IMR-90 (cell line): ENCODE measurements at regions not wholly inside any gene's neighbourhood (a gene's known extent, or its start where the extent isn't known, plus 50 kb on each side); places are given as distances from the start of the nearest gene placed in this dataset.

Source experiments
- ATAC-seq: fragments of 200-7000 bp; cut with Tn5 transposase; 2 replicates; pipeline ENCODE4 v1.9.1; 2020; ENCODE audit warnings: low read depth, mild to moderate bottlenecking, moderate library complexity
- BruUV-seq: library from RNA; stranded (reverse); fragments of 400-500 nt; replicated peaks from 2 replicates; lab custom pipeline; 2021; lab: Mats Ljungman, UMichigan
- CTCF ChIA-PET: fragments of 300-600 bp; formaldehyde crosslinking; extraction: SDS; loops from one replicate; lab custom pipeline; 2021; ENCODE audit warnings: antibody characterized with exemption; lab: Yijun Ruan, JAX
- POLR2A ChIA-PET: fragments of 300-600 bp; sonication (Branson Sonifier 250); formaldehyde crosslinking; loops from one replicate; lab custom pipeline; 2022; ENCODE audit warnings: antibody characterized with exemption; ENCODE audit not compliant: unreplicated experiment; lab: Charles Lee
- DNase-seq: peaks from one replicate; pipeline ENCODE4 v3.0.0; 2013
- H2AFZ ChIP-seq: replicated peaks from 2 replicates; pipeline ENCODE3; 2013; ENCODE audit warnings: low read length, mild to moderate bottlenecking; ENCODE audit not compliant: poor library complexity
- H2AK5ac ChIP-seq: 2 replicates; pipeline ENCODE4 v1.6.1; 2013; ENCODE audit warnings: low read depth, low read length, inconsistent platforms
- H2AK9ac ChIP-seq: replicated peaks from 2 replicates; pipeline ENCODE3; 2013; ENCODE audit warnings: mild to moderate bottlenecking, low read depth, low read length, moderate library complexity; ENCODE audit not compliant: poor library complexity
- H2BK120ac ChIP-seq: 2 replicates; pipeline ENCODE4 v1.6.1; 2013; ENCODE audit warnings: low read depth, low read length, inconsistent platforms
- H2BK15ac ChIP-seq: 3 replicates; pipeline ENCODE4 v1.6.1; 2013; ENCODE audit warnings: low read depth, low read length, inconsistent platforms
- H2BK20ac ChIP-seq: 2 replicates; pipeline ENCODE4 v1.6.1; 2013; ENCODE audit warnings: low read depth, mild to moderate bottlenecking, inconsistent platforms, low read length, moderate library complexity
- H2BK5ac ChIP-seq: 2 replicates; pipeline ENCODE4 v1.6.1; 2013; ENCODE audit warnings: mild to moderate bottlenecking, low read depth, low read length, inconsistent platforms; ENCODE audit not compliant: poor library complexity, severe bottlenecking
- H3K14ac ChIP-seq: replicated peaks from 2 replicates; pipeline ENCODE4 v1.6.1; 2013; ENCODE audit warnings: low read depth, low read length, inconsistent platforms
- H3K18ac ChIP-seq: 2 replicates; pipeline ENCODE4 v1.6.1; 2013; ENCODE audit warnings: low read depth, low read length, control low read depth
- H3K23ac ChIP-seq: 2 replicates; pipeline ENCODE4 v1.6.1; 2013; ENCODE audit warnings: low read depth, low read length, inconsistent platforms
- H3K27ac ChIP-seq: 2 replicates; pipeline ENCODE4 v1.5.1; 2013; ENCODE audit warnings: mild to moderate bottlenecking, control low read depth, low read length; ENCODE audit not compliant: insufficient read depth
- H3K27me3 ChIP-seq: 2 replicates; pipeline ENCODE4 v1.6.1; 2013; ENCODE audit warnings: low read length; ENCODE audit not compliant: control insufficient read depth, insufficient read depth
- H3K36me3 ChIP-seq: 2 replicates; pipeline ENCODE4 v1.6.1; 2013; ENCODE audit warnings: low read length, mixed read lengths; ENCODE audit not compliant: control insufficient read depth, insufficient read depth
- H3K4ac ChIP-seq: 2 replicates; pipeline ENCODE4 v1.6.1; 2013; ENCODE audit warnings: low read depth, low read length, inconsistent platforms
- H3K4me1 ChIP-seq: 2 replicates; pipeline ENCODE4 v1.6.1; 2013; ENCODE audit warnings: low read length, mixed read lengths; ENCODE audit not compliant: control insufficient read depth, insufficient read depth
- H3K4me2 ChIP-seq: 2 replicates; pipeline ENCODE4 v1.6.1; 2013; ENCODE audit warnings: low read depth, mild to moderate bottlenecking, control low read depth, low read length, moderate library complexity
- H3K4me3 ChIP-seq: 2 replicates; pipeline ENCODE4 v1.5.1; 2013; ENCODE audit warnings: low read depth, mild to moderate bottlenecking, control low read depth, low read length, moderate library complexity; ENCODE audit not compliant: insufficient read depth
- H3K56ac ChIP-seq: 2 replicates; pipeline ENCODE4 v1.6.1; 2013; ENCODE audit warnings: low read length, inconsistent platforms; ENCODE audit not compliant: insufficient read depth; ENCODE audit errors: extremely low read depth
- H3K79me1 ChIP-seq, 2 experiments: 2 replicates each; pipeline ENCODE4 v1.6.1; 2013; ENCODE audit warnings: low read length in 2 of 2, inconsistent platforms in 1 of 2, low read depth in 1 of 2
- H3K9ac ChIP-seq: 2 replicates; pipeline ENCODE4 v1.6.1; 2013; ENCODE audit warnings: low read depth, low read length, control low read depth
- H3K9me1 ChIP-seq: 2 replicates; pipeline ENCODE4 v1.6.1; 2013; ENCODE audit warnings: low read length, inconsistent platforms; ENCODE audit not compliant: insufficient read depth
- H3K9me3 ChIP-seq: 2 replicates; pipeline ENCODE4 v1.6.1; 2013; ENCODE audit warnings: low read length; ENCODE audit not compliant: control insufficient read depth, insufficient read depth
- H4K20me1 ChIP-seq: 2 replicates; pipeline ENCODE4 v1.6.1; 2013; ENCODE audit warnings: low read length, inconsistent platforms; ENCODE audit not compliant: insufficient read depth
- H4K5ac ChIP-seq: 2 replicates; pipeline ENCODE4 v1.6.1; 2013; ENCODE audit warnings: mild to moderate bottlenecking, low read depth, low read length, control low read depth
- H4K8ac ChIP-seq, 2 experiments: 2 replicates each; pipeline ENCODE4 v1.6.1; 2013; ENCODE audit warnings: low read depth in 2 of 2, low read length in 2 of 2, control low read depth in 1 of 2, inconsistent platforms in 1 of 2
- H4K91ac ChIP-seq: 2 replicates; pipeline ENCODE4 v1.6.1; 2013; ENCODE audit warnings: low read depth, low read length, inconsistent platforms; ENCODE audit not compliant: insufficient read depth
- ELK1 ChIP-seq: fragments of 150-350 bp; IDR thresholded peaks from 2 replicates; pipeline ENCODE4 v1.6.1; 2016; ENCODE audit warnings: low read depth, mild to moderate bottlenecking, low read length, moderate library complexity, borderline replicate concordance
- FOS ChIP-seq: fragments of 150-350 bp; IDR thresholded peaks from 2 replicates; pipeline ENCODE4 v1.6.1; 2016; ENCODE audit warnings: low read depth, low read length
- MAFK ChIP-seq: IDR thresholded peaks from 2 replicates; pipeline ENCODE4 v1.6.1; 2012; ENCODE audit warnings: low read depth, low read length, improper control_type of control experiment
- MAZ ChIP-seq: IDR thresholded peaks from 2 replicates; pipeline ENCODE4 v1.6.1; 2012; ENCODE audit warnings: low read depth, mild to moderate bottlenecking, low read length, improper control_type of control experiment, moderate library complexity, borderline replicate concordance
- MXI1 ChIP-seq: IDR thresholded peaks from 2 replicates; pipeline ENCODE4 v1.6.1; 2012; ENCODE audit warnings: low read depth, mild to moderate bottlenecking, low read length, moderate library complexity, borderline replicate concordance
- NFE2L2 ChIP-seq: fragments of 150-350 bp; IDR thresholded peaks from 2 replicates; pipeline ENCODE4 v1.6.1; 2016; ENCODE audit warnings: low read depth, mild to moderate bottlenecking, low read length
- RFX5 ChIP-seq: IDR thresholded peaks from 2 replicates; pipeline ENCODE4 v1.8.0; 2012; ENCODE audit warnings: low read depth, mild to moderate bottlenecking, low read length, moderate library complexity
- USF2 ChIP-seq: fragments of 150-350 bp; IDR thresholded peaks from 2 replicates; pipeline ENCODE4 v1.6.1; 2017; ENCODE audit warnings: mild to moderate bottlenecking, antibody characterized with exemption, low read length, low read depth
- WGBS, 2 experiments: methylation state at CpG; one replicate each; pipeline versions ENCODE4 v1.1.5 to v1.1.7; 2013; ENCODE audit warnings: missing lambda C conversion rate in 2 of 2; ENCODE audit not compliant: insufficient read length in 1 of 2; ENCODE audit errors: extremely low coverage in 2 of 2; 5-methylcytosine and 5-hydroxymethylcytosine counted together
- dilution Hi-C: fragments of 300-500 bp; cut with HindIII; formaldehyde crosslinking; loops from one replicate; pipeline ENCODE4 v1.14.3; 2018; ENCODE audit warnings: low sequenced_read_pairs; ENCODE audit not compliant: unreplicated experiment
- in situ Hi-C: fragments of 300-500 bp; cut with MboI; formaldehyde crosslinking; loops from 3 replicates; pipeline ENCODE4 v1.14.3; 2019; ENCODE audit warnings: low sequenced_read_pairs, inconsistent platforms, mixed read lengths
- intact Hi-C: fragments of 100-400 bp; cut with micrococcal nuclease; formaldehyde crosslinking; loops from 2 replicates; pipeline ENCODE4 v1.10.0; 2022

- TF ChIP-seq USF2 = no peak
- no peak for TF ChIP-seq MAZ
- TF ChIP-seq MAFK = no peak
- TF ChIP-seq RFX5 = no peak
- no peak for TF ChIP-seq ELK1
- TF ChIP-seq MXI1 = no peak
- TF ChIP-seq FOS = no peak
- TF ChIP-seq NFE2L2 = no peak
- Histone ChIP-seq H2AK9ac (no peak overlapping the region), H3K9me1 (no peaks in the 10 kb centered on the region), H3K14ac (no peak overlapping the region), H3K9me3 (peaks cover 1% of the 10 kb centered on the region; the same call in 1 of the 2 replicates), H3K79me1 (no peaks in the 10 kb centered on the region), H4K91ac (no peak overlapping the region), H3K56ac (no peak overlapping the region), H3K4me3 (no peak overlapping the region), H2AK5ac (no peak overlapping the region), H2BK120ac (no peak overlapping the region), H2AFZ (no peak overlapping the region), H3K18ac (no peak overlapping the region), H2BK20ac (no peak overlapping the region), H3K23ac (no peak overlapping the region), H4K5ac (no peak overlapping the region), H3K27me3 (no peaks in the 10 kb centered on the region), H3K27ac (no peak overlapping the region), H3K36me3 (no peaks in the 10 kb centered on the region), H3K9ac (no peak overlapping the region), H4K20me1 (no peaks in the 10 kb centered on the region), H3K4ac (no peak overlapping the region), H3K4me2 (no peak overlapping the region), H4K8ac (no peak overlapping the region), H3K4me1 (no peaks in the 10 kb centered on the region), H2BK15ac (no peak overlapping the region), H2BK5ac (no peak overlapping the region)
- ATAC-seq = no peak
- no TSS peak for BruUV-seq
- intact Hi-C loops = no loop called here
- no CpG with 5 or more reads among the region's 4 CpGs for WGBS, 2 experiments
- ChIA-PET CTCF (no interaction called here), POLR2A (no interaction called here)
- dilution Hi-C loops = no loop called here
- no peak for DNase-seq
- in situ Hi-C loops = no loop called here
These were observed 1025.3 kb upstream of the NXPH2 start for GRCh38 chr2:139805441-139805840.
